A549 (cell line): ENCODE measurements at regions not wholly inside any gene's neighbourhood (a gene's known extent, or its start where the extent isn't known, plus 50 kb on each side); places are given as distances from the start of the nearest gene placed in this dataset.

Experiments used
- ATAC-seq, 2 experiments: fragments of 200-7000 bp in 1 of 2; fragments of >200 bp in 1 of 2; cut with Nextera tagmentation in 1 of 2; cut with Tn5 transposase in 1 of 2; 3 replicates each; pipeline versions ENCODE4 v1.8.0 to v1.9.1; 2018 to 2020; ENCODE audit warnings: mild to moderate bottlenecking in 1 of 2, moderate library complexity in 1 of 2
- CTCF ChIA-PET: fragments of 300-600 bp; sonication (Branson Sonifier 250); formaldehyde crosslinking; extraction: SDS; loops from one replicate; lab custom pipeline; 2021; ENCODE audit warnings: antibody characterized with exemption, inconsistent platforms; lab: Yijun Ruan, JAX
- POLR2A ChIA-PET: fragments of 350-600 bp; formaldehyde crosslinking; extraction: SDS; loops from one replicate; lab custom pipeline; 2021; ENCODE audit warnings: antibody characterized with exemption, inconsistent platforms; lab: Yijun Ruan, JAX
- DNase-seq, 2 experiments: peaks; one replicate each; pipeline versions ENCODE4 v3.0.0 to v3.0.0-alpha.2; 2011 to 2016; ENCODE audit warnings: low read depth in 1 of 2, low spot score in 1 of 2
- FAIRE-seq: peaks from 2 replicates; lab custom pipeline; 2011; peaks lifted over from hg19 to GRCh38; lab: Jason Lieb, UNC
- H3K27ac ChIP-seq, 2 experiments: fragments of >200 bp; sonication (Bioruptor Twin); formaldehyde crosslinking; 3 replicates each; pipeline ENCODE4 v1.5.1; 2016 to 2017
- H3K4me1 ChIP-seq: fragments of >200 bp; sonication (Bioruptor Twin); formaldehyde crosslinking; 3 replicates; pipeline ENCODE4 v1.6.1; 2016
- H3K4me2 ChIP-seq: fragments of >200 bp; sonication (Bioruptor Twin); formaldehyde crosslinking; 3 replicates; pipeline ENCODE4 v1.6.1; 2016
- H3K4me3 ChIP-seq: fragments of >200 bp; sonication (Bioruptor Twin); formaldehyde crosslinking; 3 replicates; pipeline ENCODE4 v1.5.1; 2016
- H3K9me3 ChIP-seq: fragments of >200 bp; sonication (Bioruptor Twin); formaldehyde crosslinking; 3 replicates; pipeline ENCODE4 v1.6.1; 2016
- BHLHE40 ChIP-seq: IDR thresholded peaks from 2 replicates; pipeline ENCODE4 v1.6.1; 2012; ENCODE audit warnings: low read depth, low read length, inconsistent platforms
- CHD4 ChIP-seq: fragments of 200-600 bp; sonication (generic); IDR thresholded peaks from 2 replicates; pipeline ENCODE4 v1.6.1; 2016; ENCODE audit warnings: antibody characterized with exemption, mild to moderate bottlenecking, borderline replicate concordance
- EHF ChIP-seq: fragments of 250-450 bp; sonication (Bioruptor Pico); IDR thresholded peaks from 2 replicates; pipeline ENCODE4 v1.5.0; 2020; ENCODE audit warnings: mild to moderate bottlenecking
- ESRRA ChIP-seq: fragments of 150-350 bp; IDR thresholded peaks from 2 replicates; pipeline ENCODE4 v1.6.1; 2014; ENCODE audit warnings: mild to moderate bottlenecking, low read length, borderline replicate concordance
- GATA3 ChIP-seq: IDR thresholded peaks from 2 replicates; pipeline ENCODE4 v1.6.1; 2012; ENCODE audit warnings: borderline replicate concordance
- HEYL ChIP-seq: fragments of 250-450 bp; sonication (Bioruptor Pico); IDR thresholded peaks from 2 replicates; pipeline ENCODE4 v1.8.0; 2021; ENCODE audit warnings: mild to moderate bottlenecking, moderate library complexity
- HOXB5 ChIP-seq: fragments of 250-450 bp; sonication (Bioruptor Pico); IDR thresholded peaks from 2 replicates; pipeline ENCODE4 v1.5.0; 2020; ENCODE audit warnings: mild to moderate bottlenecking, moderate library complexity
- KDM1A ChIP-seq: fragments of 200-600 bp; sonication (generic); IDR thresholded peaks from 2 replicates; pipeline ENCODE4 v1.6.1; 2016; ENCODE audit warnings: low read depth, mild to moderate bottlenecking
- MAFK ChIP-seq: fragments of 450-650 bp; IDR thresholded peaks from 2 replicates; pipeline ENCODE4 v1.6.1; 2014; ENCODE audit not compliant: partially characterized antibody
- MAZ ChIP-seq: fragments of 150-350 bp; IDR thresholded peaks from 2 replicates; pipeline ENCODE4 v1.6.1; 2014; ENCODE audit warnings: antibody characterized with exemption, low read depth, low read length, borderline replicate concordance
- NFE2L2 ChIP-seq: fragments of 150-350 bp; conservative IDR thresholded peaks from 2 replicates; pipeline ENCODE4 v1.6.1; 2014; ENCODE audit warnings: low read length
- PHF8 ChIP-seq: fragments of 200-600 bp; sonication (generic); IDR thresholded peaks from 2 replicates; pipeline ENCODE4 v1.6.1; 2016; ENCODE audit warnings: low read depth, mild to moderate bottlenecking, antibody characterized with exemption, moderate library complexity, borderline replicate concordance
- POLR2A ChIP-seq: IDR thresholded peaks from 2 replicates; pipeline ENCODE4 v1.6.1; 2012; ENCODE audit warnings: mild to moderate bottlenecking, low read length
- POLR2AphosphoS2 ChIP-seq: conservative IDR thresholded peaks from 2 replicates; pipeline ENCODE4 v1.6.1; 2012; ENCODE audit warnings: low read length, improper control_type of control experiment, inconsistent platforms
- RAD21 ChIP-seq, 2 experiments: fragments of >200 bp in 1 of 2; sonication (Bioruptor Twin) in 1 of 2; formaldehyde crosslinking in 1 of 2; IDR thresholded peaks in 1 of 2; conservative IDR thresholded peaks in 1 of 2; 2 replicates in 1 of 2; 3 replicates in 1 of 2; pipeline ENCODE4 v1.6.1; 2012 to 2018; ENCODE audit warnings: inconsistent platforms in 1 of 2
- RFX5 ChIP-seq: fragments of 450-650 bp; IDR thresholded peaks from 2 replicates; pipeline ENCODE4 v1.7.1; 2014; ENCODE audit warnings: antibody characterized with exemption, mild to moderate bottlenecking, moderate library complexity
- RNF2 ChIP-seq: fragments of 200-600 bp; sonication (generic); IDR thresholded peaks from 2 replicates; pipeline ENCODE4 v1.6.1; 2016; ENCODE audit warnings: low read depth, mild to moderate bottlenecking, antibody characterized with exemption, moderate library complexity, borderline replicate concordance
- SMC3 ChIP-seq: fragments of >200 bp; sonication (Bioruptor Twin); formaldehyde crosslinking; IDR thresholded peaks from 3 replicates; pipeline ENCODE4 v1.6.1; 2018; ENCODE audit warnings: inconsistent platforms
- SREBF2 ChIP-seq: fragments of 450-650 bp; IDR thresholded peaks from 2 replicates; pipeline ENCODE4 v1.6.1; 2014; ENCODE audit warnings: mild to moderate bottlenecking, moderate library complexity
- TFCP2L1 ChIP-seq: fragments of 250-450 bp; sonication (Bioruptor Pico); IDR thresholded peaks from 2 replicates; pipeline ENCODE4 v1.5.0; 2021; ENCODE audit warnings: mild to moderate bottlenecking
- ZC3H11A ChIP-seq: fragments of 450-650 bp; IDR thresholded peaks from 2 replicates; pipeline ENCODE4 v1.6.1; 2014; ENCODE audit warnings: antibody characterized with exemption, mild to moderate bottlenecking
- ZFP36 ChIP-seq: fragments of 450-650 bp; IDR thresholded peaks from 2 replicates; pipeline ENCODE4 v1.6.1; 2014; ENCODE audit warnings: borderline replicate concordance; ENCODE audit not compliant: partially characterized antibody
- ZNF302 ChIP-seq: fragments of 250-450 bp; sonication (Bioruptor Pico); IDR thresholded peaks from 2 replicates; pipeline ENCODE4 v1.9.0; 2021; ENCODE audit warnings: inconsistent platforms, mild to moderate bottlenecking, moderate library complexity
- ZSCAN20 ChIP-seq: fragments of 250-450 bp; sonication (Bioruptor Pico); IDR thresholded peaks from 2 replicates; pipeline ENCODE4 v1.8.0; 2022; ENCODE audit warnings: mild to moderate bottlenecking, moderate library complexity
- WGBS: methylation state at CpG from one replicate; pipeline ENCODE4 v1.1.6; 2017; ENCODE audit errors: missing lambda C conversion rate; 5-methylcytosine and 5-hydroxymethylcytosine counted together
- TF ChIP-seq, protein P1 (sequence below): fragments of >200 bp; sonication (Bioruptor Twin); formaldehyde crosslinking; IDR thresholded peaks from 3 replicates; pipeline ENCODE4 v1.5.1; 2016
- TF ChIP-seq, protein P2 (sequence below): fragments of 250-450 bp; sonication (Bioruptor Pico); IDR thresholded peaks from 2 replicates; pipeline ENCODE4 v1.5.0; 2021; ENCODE audit warnings: mild to moderate bottlenecking, moderate library complexity, borderline replicate concordance
- TF ChIP-seq, protein P3 (sequence below): fragments of 150-350 bp; IDR thresholded peaks from 2 replicates; pipeline ENCODE4 v1.6.1; 2014; ENCODE audit warnings: low read depth, mild to moderate bottlenecking, low read length
- TF ChIP-seq, protein P4 (sequence below): fragments of 250-450 bp; sonication (Bioruptor Pico); IDR thresholded peaks from 2 replicates; pipeline ENCODE4 v1.5.0; 2020; ENCODE audit warnings: low read depth, mild to moderate bottlenecking, moderate library complexity
- TF ChIP-seq, protein P5 (sequence below): IDR thresholded peaks from 2 replicates; pipeline ENCODE4 v1.6.1; 2012

DNA sequence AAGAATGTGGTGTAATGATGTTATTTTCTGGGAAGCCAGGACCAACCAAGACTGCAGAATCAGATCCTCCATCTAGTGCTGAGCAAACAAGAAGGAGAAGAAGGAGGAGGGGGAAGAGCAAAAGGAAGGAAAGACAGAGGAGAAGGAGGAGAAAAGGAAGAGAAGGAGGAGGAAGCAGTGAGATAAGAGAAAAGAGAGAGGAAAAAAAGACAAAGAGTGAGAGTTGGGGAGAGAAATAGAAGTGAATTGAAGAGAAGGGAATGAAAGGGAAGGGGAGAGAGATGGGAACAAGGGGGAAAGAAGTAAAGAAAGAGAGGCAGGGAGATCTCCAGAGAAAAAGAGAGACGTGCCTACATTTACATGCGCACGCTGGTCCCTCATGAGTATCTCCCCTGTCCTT lies 153.5 kb downstream of the MN1 start:
- ChIA-PET POLR2A (no interaction called here), CTCF (no interaction called here)
- DNase-seq, result no peak
- no peak for ATAC-seq
- no peak overlapping the region for H3K4me2 ChIP-seq
- H3K9me3 ChIP-seq, result no peaks in the 10 kb centered on the region
- no peak overlapping the region for H3K27ac ChIP-seq
- 82% methylated on average over 3 of the region's 3 CpGs for WGBS
- H3K4me1 ChIP-seq, result no peaks in the 10 kb centered on the region
- H3K4me3 ChIP-seq, result no peak overlapping the region
- TF ChIP-seq ZC3H11A (no peak), ESRRA (no peak), KDM1A (no peak), POLR2AphosphoS2 (no peak), RNF2 (no peak), ZSCAN20 (CRISPR knock-in tag) (no peak), SMC3 (no peak), GATA3 (no peak), PHF8 (no peak), HEYL (CRISPR knock-in tag) (no peak), MAZ (no peak), HOXB5 (CRISPR knock-in tag) (no peak), RAD21 (conservative IDR thresholded peaks at IDR 0.05 in 1 of 2, IDR thresholded peaks at IDR 0.05 in 1 of 2) (no peak)
- TF ChIP-seq, protein P1, sequence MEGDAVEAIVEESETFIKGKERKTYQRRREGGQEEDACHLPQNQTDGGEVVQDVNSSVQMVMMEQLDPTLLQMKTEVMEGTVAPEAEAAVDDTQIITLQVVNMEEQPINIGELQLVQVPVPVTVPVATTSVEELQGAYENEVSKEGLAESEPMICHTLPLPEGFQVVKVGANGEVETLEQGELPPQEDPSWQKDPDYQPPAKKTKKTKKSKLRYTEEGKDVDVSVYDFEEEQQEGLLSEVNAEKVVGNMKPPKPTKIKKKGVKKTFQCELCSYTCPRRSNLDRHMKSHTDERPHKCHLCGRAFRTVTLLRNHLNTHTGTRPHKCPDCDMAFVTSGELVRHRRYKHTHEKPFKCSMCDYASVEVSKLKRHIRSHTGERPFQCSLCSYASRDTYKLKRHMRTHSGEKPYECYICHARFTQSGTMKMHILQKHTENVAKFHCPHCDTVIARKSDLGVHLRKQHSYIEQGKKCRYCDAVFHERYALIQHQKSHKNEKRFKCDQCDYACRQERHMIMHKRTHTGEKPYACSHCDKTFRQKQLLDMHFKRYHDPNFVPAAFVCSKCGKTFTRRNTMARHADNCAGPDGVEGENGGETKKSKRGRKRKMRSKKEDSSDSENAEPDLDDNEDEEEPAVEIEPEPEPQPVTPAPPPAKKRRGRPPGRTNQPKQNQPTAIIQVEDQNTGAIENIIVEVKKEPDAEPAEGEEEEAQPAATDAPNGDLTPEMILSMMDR, result no peak
- TF ChIP-seq, protein P2, sequence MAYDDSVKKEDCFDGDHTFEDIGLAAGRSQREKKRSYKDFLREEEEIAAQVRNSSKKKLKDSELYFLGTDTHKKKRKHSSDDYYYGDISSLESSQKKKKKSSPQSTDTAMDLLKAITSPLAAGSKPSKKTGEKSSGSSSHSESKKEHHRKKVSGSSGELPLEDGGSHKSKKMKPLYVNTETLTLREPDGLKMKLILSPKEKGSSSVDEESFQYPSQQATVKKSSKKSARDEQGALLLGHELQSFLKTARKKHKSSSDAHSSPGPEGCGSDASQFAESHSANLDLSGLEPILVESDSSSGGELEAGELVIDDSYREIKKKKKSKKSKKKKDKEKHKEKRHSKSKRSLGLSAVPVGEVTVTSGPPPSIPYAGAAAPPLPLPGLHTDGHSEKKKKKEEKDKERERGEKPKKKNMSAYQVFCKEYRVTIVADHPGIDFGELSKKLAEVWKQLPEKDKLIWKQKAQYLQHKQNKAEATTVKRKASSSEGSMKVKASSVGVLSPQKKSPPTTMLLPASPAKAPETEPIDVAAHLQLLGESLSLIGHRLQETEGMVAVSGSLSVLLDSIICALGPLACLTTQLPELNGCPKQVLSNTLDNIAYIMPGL (CRISPR knock-in tag), result no peak
- TF ChIP-seq, all 56 proteins: peak for 0
- FAIRE-seq, result no peak

DNA sequence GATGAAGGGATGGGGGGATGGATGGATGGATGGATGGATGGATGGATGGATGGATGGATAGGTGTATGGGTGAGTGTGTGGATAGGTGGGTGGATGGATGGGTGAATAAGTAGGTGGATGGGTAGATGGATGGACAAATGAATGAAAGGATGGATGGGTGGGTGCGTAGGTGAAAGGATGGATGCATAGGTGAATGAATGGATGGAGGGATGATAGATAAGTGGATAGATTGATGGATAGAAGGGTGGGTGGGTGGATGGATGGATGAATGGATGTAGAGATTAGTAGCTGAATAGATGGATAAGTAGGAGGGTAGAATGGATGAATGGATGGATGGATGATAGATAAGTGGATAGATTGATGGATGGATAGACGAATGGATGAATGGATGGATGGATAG lies 152.7 kb downstream of the MN1 start:
- H3K4me3 ChIP-seq, result no peak overlapping the region
- H3K9me3 ChIP-seq, result no peaks in the 10 kb centered on the region
- CTCF ChIA-PET, result no interaction called here
- no peak for FAIRE-seq
- H3K27ac ChIP-seq, result no peak overlapping the region
- WGBS, result 92% methylated on average over 2 of the region's 2 CpGs
- TF ChIP-seq, protein P3, sequence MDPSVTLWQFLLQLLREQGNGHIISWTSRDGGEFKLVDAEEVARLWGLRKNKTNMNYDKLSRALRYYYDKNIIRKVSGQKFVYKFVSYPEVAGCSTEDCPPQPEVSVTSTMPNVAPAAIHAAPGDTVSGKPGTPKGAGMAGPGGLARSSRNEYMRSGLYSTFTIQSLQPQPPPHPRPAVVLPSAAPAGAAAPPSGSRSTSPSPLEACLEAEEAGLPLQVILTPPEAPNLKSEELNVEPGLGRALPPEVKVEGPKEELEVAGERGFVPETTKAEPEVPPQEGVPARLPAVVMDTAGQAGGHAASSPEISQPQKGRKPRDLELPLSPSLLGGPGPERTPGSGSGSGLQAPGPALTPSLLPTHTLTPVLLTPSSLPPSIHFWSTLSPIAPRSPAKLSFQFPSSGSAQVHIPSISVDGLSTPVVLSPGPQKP, result no peak
- TF ChIP-seq NFE2L2, result no peak
- TF ChIP-seq RFX5, result no peak
- no peak for TF ChIP-seq ZFP36
- no peak for TF ChIP-seq EHF
- TF ChIP-seq, all 56 proteins: peak for 0
- POLR2A ChIA-PET, result no interaction called here
- DNase-seq, result no peak
- ATAC-seq, result no peak
- no peak overlapping the region for H3K4me2 ChIP-seq
- no peaks in the 10 kb centered on the region for H3K4me1 ChIP-seq

DNA sequence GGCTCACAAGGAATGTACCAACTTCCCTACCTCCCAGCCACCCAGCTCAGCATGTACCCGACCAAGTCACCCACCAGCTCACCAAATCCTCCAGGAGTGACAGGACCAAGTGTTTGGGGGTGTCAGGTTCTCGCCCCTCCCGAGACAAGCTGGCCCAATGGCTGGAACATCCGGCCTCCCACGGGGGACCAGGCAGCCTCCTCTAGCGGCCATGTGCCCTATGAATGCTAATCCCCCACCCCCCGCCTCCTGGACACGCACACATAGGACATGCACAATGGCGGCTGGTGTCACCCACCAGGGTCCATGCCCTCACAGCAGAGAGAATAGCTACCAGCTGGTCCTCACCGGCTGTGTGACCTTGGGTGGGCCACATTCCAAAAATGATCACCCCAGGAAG lies 151.0 kb downstream of the MN1 start:
- no peak for FAIRE-seq
- POLR2A ChIA-PET, result no interaction called here
- TF ChIP-seq BHLHE40 (no peak), EHF (no peak), CHD4 (no peak), ZNF302 (no peak), SREBF2 (no peak), POLR2A (no peak), TFCP2L1 (no peak), MAFK (no peak)
- TF ChIP-seq, protein P1, result no peak
- TF ChIP-seq, protein P4, sequence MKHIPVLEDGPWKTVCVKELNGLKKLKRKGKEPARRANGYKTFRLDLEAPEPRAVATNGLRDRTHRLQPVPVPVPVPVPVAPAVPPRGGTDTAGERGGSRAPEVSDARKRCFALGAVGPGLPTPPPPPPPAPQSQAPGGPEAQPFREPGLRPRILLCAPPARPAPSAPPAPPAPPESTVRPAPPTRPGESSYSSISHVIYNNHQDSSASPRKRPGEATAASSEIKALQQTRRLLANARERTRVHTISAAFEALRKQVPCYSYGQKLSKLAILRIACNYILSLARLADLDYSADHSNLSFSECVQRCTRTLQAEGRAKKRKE (CRISPR knock-in tag), result no peak
- TF ChIP-seq, protein P5, sequence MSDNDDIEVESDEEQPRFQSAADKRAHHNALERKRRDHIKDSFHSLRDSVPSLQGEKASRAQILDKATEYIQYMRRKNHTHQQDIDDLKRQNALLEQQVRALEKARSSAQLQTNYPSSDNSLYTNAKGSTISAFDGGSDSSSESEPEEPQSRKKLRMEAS, result no peak

More for the DNA sequence above, 151.0 kb downstream of the MN1 start:
- CTCF ChIA-PET, result no interaction called here
- H3K4me1 ChIP-seq, result no peaks in the 10 kb centered on the region
- H3K9me3 ChIP-seq, result no peaks in the 10 kb centered on the region
- no peak overlapping the region for H3K27ac ChIP-seq
- H3K4me3 ChIP-seq, result no peak overlapping the region
- DNase-seq (no peak), ATAC-seq (no peak)
- H3K4me2 ChIP-seq, result no peak overlapping the region
- WGBS, result 27% methylated on average over 7 of the region's 10 CpGs
